Right cardiac atrium (tissue), 5 donors: ENCODE measurements at regions not wholly inside any gene's neighbourhood (a gene's known extent, or its start where the extent isn't known, plus 50 kb on each side); places are given as distances from the start of the nearest gene placed in this dataset.
"Not testable (repeated sequence)": the region's sequence is repeated elsewhere in the genome, so short reads cannot be mapped to it uniquely, and the experiment has no call there.

Experiments
- ATAC-seq, 2 donors: fragments of 200-7000 bp; cut with Tn5 transposase; one replicate each; pipeline versions ENCODE4 v1.8.0 to v1.9.1; 2020; ENCODE audit warnings: moderate library complexity in 2 of 2, mild to moderate bottlenecking in 1 of 2
- DNase-seq, 3 donors: peaks; one replicate each; pipeline ENCODE4 v3.0.0-alpha.2; 2020
- H3K27ac ChIP-seq: one replicate; pipeline ENCODE4 v1.5.1; 2013; ENCODE audit warnings: mild to moderate bottlenecking, low read length, control low read depth, moderate library complexity
- H3K27me3 ChIP-seq: one replicate; pipeline ENCODE4 v1.6.1; 2013; ENCODE audit not compliant: control insufficient read depth, insufficient read depth
- H3K4me1 ChIP-seq: one replicate; pipeline ENCODE4 v1.6.1; 2013; ENCODE audit warnings: low read length; ENCODE audit not compliant: control insufficient read depth, insufficient read depth
- H3K4me3 ChIP-seq: one replicate; pipeline ENCODE4 v1.5.1; 2013; ENCODE audit warnings: low read length, control low read depth
- H3K9me3 ChIP-seq: one replicate; pipeline ENCODE4 v1.6.1; 2013; ENCODE audit warnings: low read length; ENCODE audit not compliant: control insufficient read depth
- WGBS: extraction: QIAGEN DNeasy Blood & Tissue Kit; methylation state at CpG from one replicate; pipeline ENCODE4 v1.1.7; 2013; 5-methylcytosine and 5-hydroxymethylcytosine counted together
- intact Hi-C, 4 donors: fragments of 100-400 bp; cut with DNase I; formaldehyde crosslinking; loops; one replicate each; pipeline versions ENCODE4 v1.11.0 to v1.14.0; 2022 to 2023
- donor health status: healthy with polysubstance abuse.
- donor health status: DM: no; HTN: yes; CAD: no.
- donor health status: DM: no; HTN: no; CAD: no.
- donor health status: DM: no; HTN: yes; CAD: no; lungs with severe emphysema.
- donor health status: DM: yes; HTN: yes; CAD: no.

DNA sequence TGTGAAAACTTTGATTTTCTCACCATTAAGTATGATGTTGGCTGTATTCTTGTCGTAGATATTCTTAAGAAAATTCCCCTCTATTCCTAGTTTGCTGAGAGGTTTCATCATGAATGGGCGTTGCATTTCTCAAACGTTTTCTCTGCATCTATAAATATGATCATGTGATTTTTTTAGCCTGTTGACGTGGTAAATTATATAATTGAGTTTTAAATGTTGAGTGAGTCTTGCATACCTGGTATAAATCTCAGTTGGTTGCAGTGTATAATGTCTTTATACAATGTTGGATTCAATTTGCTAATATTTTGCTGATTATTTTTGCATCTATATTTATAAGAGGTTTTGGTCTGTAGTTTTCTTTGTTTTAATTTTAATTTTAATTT lies 405.9 kb upstream of the MIS18BP1 start:
- no peak for ATAC-seq
- DNase-seq = no peak
- no peaks in the 10 kb centered on the region for H3K27me3 ChIP-seq
- intact Hi-C loops = no loop called here
- WGBS = 45% methylated on average over 4 of the region's 4 CpGs
- no peak overlapping the region for H3K27ac ChIP-seq
- no peaks in the 10 kb centered on the region for H3K9me3 ChIP-seq
- no peak overlapping the region for H3K4me3 ChIP-seq
- H3K4me1 ChIP-seq = no peaks in the 10 kb centered on the region

DNA sequence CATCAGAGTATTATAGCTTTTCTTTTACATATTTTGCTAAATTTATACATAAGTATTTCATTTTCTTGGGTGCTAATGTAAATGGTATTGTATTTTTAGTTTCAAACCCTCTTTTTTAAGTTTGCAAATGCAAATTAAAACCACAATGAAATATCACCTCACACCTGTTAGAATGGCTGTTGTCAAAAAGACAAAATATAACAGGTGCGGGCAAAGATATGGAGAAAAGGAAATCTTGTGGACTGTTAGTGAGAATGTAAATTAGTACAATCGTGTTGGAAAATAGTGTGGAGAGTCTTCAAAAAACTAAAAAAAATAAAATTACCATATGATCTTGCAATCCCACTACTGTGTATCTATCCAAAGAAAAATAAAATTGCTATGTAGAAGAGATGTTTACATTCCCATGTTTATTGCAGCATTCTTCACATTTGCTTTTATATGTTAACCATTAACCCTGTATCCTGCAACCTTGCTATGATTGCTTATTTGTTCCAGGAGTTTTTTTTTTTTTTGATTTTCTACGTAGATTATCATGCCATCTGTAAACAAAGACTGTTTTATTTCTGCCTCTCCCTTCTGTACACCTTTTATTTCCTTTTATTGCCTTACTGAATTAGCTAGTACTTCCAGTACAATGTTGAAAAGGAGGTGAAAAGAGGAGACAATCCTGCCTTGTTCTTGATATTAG lies 405.4 kb upstream of the MIS18BP1 start:
- no peak for ATAC-seq
- WGBS = 73% methylated on average over 3 of the region's 3 CpGs

DNA sequence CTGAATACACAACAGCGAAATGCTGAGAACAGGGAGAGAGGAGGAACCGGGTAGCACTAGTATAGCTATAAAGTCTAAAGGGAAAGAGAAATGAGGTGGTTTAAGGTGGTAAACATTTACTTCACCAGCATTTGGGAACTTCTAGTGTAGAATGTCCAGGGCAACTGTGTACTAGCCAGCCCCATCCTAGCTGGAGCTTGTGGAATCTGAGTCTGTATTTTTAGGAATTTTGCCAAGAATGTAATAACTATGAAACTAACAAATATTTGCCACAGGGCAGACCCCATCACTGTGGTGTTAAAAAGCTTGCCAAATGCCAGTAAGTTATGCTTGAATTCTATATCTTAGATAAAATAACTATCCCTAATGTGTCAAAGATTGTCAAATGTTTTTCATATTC lies 398.9 kb upstream of the MIS18BP1 start:
- no peaks in the 10 kb centered on the region for H3K4me1 ChIP-seq
- H3K27me3 ChIP-seq = no peaks in the 10 kb centered on the region
- intact Hi-C loops = no loop called here
- ATAC-seq (no peak), DNase-seq (no peak)
- no peak overlapping the region for H3K4me3 ChIP-seq
- H3K27ac ChIP-seq = no peak overlapping the region
- H3K9me3 ChIP-seq = no peaks in the 10 kb centered on the region
- 69% methylated on average over 2 of the region's 2 CpGs for WGBS

More for the DNA sequence above, 405.4 kb upstream of the MIS18BP1 start:
- no peak for DNase-seq
- intact Hi-C loops = no loop called here
- H3K9me3 ChIP-seq = no peaks in the 10 kb centered on the region
- H3K4me1 ChIP-seq = no peaks in the 10 kb centered on the region
- H3K4me3 ChIP-seq = no peak overlapping the region
- no peaks in the 10 kb centered on the region for H3K27me3 ChIP-seq
- H3K27ac ChIP-seq = no peak overlapping the region

DNA sequence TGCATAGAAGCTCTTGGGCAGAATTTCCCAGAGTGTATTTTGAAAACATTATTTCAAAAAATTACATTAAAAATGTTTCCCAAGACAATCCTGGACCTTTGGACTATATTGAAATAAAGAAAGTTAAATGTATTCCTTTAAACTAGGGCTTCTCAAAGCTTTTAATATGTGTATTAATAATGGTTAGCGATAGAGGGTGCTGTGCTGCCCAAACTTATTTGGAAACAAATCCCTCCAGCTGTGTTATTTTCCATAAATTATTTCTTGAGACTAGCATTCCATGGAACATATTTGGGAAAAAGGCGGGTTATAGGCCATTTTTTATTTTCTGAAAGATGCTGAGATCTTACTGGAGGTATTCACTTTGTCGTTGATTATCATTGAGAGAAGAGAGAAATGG lies 397.8 kb upstream of the MIS18BP1 start:
- no peak for DNase-seq
- Histone ChIP-seq H3K27me3 (no peaks in the 10 kb centered on the region), H3K27ac (no peak overlapping the region), H3K4me1 (no peaks in the 10 kb centered on the region), H3K4me3 (no peak overlapping the region), H3K9me3 (no peaks in the 10 kb centered on the region)
- WGBS = 79% methylated on average over 3 of the region's 3 CpGs
- ATAC-seq = no peak
- intact Hi-C loops = no loop called here

DNA sequence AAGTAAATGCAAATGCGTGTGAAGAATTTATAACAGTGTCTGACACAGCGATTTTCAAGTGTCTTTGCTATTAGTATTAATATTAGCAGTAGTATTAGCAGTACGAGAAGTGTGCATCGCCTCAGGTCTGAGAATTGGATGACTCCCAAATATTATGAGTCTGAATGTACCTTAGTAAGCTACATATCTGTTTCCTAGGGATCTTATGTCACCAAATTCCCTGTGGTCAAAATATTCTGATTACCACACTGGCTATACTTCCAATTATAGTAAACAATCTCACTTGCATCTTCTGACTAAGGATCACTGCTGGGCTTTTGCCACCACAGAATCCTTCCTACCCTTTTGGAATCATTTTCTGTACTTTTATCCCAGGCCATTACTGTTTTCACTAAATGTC lies 396.0 kb upstream of the MIS18BP1 start:
- H3K4me1 ChIP-seq = no peaks in the 10 kb centered on the region
- no peaks in the 10 kb centered on the region for H3K27me3 ChIP-seq
- DNase-seq (no peak), ATAC-seq (no peak)
- 85% methylated on average over 4 of the region's 4 CpGs for WGBS
- intact Hi-C loops = no loop called here
- no peak overlapping the region for H3K4me3 ChIP-seq
- no peak overlapping the region for H3K27ac ChIP-seq
- no peaks in the 10 kb centered on the region for H3K9me3 ChIP-seq

DNA sequence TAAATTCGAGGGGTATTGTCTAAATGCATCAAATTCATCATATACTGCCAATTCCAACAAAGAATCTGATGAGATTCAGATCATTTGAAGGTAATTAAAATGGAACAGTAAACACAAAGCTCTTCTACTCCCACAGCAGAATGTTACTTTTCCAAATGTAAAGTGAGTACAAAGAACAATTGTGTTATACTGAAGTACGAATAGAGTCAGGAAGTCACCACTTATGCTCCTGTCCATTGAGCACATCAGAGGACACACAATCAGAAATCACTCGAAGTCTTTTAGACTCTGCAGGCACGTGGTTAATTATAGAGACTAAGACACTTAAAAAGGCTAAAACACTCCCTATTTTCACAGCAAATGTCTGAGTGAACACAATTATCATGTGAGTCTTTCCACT lies 388.5 kb upstream of the MIS18BP1 start:
- no peaks in the 10 kb centered on the region for H3K9me3 ChIP-seq
- H3K4me3 ChIP-seq = no peak overlapping the region
- WGBS = 36% methylated on average over 4 of the region's 4 CpGs
- H3K4me1 ChIP-seq = no peaks in the 10 kb centered on the region
- intact Hi-C loops = no loop called here
- no peaks in the 10 kb centered on the region for H3K27me3 ChIP-seq
- ATAC-seq (no peak), DNase-seq (no peak)
- no peak overlapping the region for H3K27ac ChIP-seq

DNA sequence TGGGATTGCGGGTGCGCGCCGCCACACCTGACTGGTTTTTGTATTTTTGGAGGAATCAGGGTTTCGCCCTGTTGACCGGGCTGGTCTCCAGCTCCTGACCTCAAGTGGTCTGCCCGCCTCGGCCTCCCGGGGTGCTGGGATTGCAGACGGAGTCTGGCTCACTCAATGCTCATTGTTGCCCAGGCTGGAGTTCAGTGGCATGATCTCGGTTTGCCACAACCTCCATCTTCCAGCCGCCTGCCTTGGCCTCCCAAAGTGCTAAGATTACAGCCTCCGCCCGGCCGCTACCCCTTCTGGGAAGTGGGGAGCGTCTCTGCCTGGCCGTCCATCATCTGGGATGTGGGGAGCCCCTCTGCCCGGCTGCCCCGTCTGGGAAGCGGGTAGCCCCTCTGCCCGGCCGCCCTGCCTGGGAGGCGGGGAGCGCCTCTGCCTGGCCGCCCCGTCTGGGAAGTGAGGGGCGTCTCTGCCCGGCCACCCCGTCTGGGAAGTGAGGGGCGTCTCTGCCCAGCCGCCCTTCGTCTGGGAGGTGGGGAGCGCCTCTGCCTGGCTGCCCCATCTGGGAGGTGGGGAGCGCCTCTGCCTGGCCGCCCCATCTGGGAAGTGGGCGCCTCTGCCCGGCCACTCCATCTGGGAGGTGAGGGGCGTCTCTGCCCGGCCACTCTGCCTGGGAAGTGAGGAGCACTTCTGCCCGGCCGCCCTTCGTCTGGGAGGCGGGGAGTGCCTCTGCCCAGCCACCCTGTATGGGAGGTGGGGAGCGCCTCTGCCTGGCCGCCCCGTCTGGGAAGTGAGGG lies 381.8 kb upstream of the MIS18BP1 start:
- H3K27ac ChIP-seq, H3K9me3 ChIP-seq, intact Hi-C loops, H3K4me1 ChIP-seq, H3K4me3 ChIP-seq, ATAC-seq, H3K27me3 ChIP-seq: not testable (repeated sequence)
- DNase-seq = peak in 1 of 3 donors; percentile 55
- WGBS = 94% methylated on average over 46 of the region's 46 CpGs

DNA sequence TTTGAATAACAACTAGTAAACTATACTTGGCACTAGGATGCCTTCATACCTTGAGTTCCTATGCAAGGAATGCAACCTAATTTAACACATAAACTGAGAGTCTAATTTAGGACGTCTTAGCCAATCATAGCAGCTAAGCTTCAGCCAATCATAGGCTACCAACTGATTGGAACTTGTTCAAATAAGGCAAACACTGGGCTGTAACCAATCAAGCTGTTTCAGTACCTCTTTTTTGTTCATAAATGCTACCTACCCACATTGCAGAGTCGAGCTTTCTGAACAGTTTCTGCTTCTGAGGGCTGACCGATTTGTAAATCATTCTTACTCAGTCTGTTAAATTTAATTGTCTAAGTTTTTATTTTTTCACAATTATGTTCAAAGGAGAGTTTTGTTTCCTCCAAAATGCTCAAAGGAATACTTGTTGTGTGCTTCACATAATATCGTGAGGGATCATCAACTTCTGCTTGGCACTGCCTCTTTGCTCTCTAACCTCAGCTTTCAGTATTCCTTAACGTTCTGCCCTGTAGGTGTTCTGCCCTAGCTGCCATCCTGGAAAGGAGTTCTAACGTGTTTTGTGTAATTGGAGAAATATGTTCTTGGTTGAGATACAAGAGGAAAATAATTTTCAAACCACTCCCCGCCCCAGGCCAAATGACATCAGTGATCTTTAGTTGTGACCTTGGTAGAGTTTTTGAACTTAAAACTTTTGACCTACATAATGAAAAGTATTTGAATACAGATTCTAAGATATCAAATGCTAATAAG lies 380.4 kb upstream of the MIS18BP1 start:
- ATAC-seq (no peak), DNase-seq (no peak)
- H3K9me3 ChIP-seq = no peaks in the 10 kb centered on the region
- WGBS = 76% methylated on average over 7 of the region's 7 CpGs
- intact Hi-C loops = no loop called here
- no peaks in the 10 kb centered on the region for H3K27me3 ChIP-seq
- H3K4me1 ChIP-seq = no peaks in the 10 kb centered on the region
- H3K27ac ChIP-seq = no peak overlapping the region
- H3K4me3 ChIP-seq = no peak overlapping the region

DNA sequence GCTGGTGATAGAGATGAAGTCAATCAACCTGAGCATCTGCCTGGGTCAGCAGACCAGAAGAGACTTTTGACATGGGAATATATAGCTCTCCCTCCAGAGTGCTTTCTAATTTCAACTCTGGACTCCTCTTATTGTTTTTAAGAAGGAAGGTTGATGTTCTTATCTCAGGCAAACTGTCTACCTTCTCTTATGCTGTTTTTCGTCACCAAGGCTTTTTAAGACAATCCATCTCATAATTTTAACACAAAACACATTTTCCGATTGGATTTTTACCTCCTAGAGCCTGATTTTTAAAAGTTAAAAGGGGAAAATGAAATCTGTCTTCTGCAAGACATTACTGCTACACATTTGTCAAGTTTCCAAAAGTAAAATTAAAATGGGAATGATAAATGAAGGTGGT lies 368.7 kb upstream of the MIS18BP1 start:
- 77% methylated on average over 2 of the region's 2 CpGs for WGBS

DNA sequence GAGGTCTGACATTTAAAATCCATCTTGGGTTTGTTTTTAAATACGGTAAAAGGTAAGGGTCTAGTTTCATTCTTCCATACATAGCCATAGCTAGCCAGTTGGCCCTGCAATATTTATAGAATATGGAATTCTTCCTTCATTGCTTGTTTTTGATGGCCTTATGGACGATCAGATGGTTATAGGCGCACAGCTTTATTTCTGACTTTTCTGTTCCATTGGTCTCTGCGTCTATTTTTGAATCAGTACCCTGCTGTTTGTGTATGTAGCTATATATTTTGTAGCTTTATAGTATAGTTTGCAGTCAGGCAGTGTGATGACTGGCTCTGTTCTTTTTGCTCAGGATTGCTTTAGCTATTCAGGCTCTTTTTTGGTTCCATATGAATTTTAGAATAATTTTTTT lies 366.8 kb upstream of the MIS18BP1 start:
- Histone ChIP-seq H3K27me3 (no peaks in the 10 kb centered on the region), H3K27ac (no peak overlapping the region), H3K4me1 (no peaks in the 10 kb centered on the region), H3K9me3 (no peaks in the 10 kb centered on the region), H3K4me3 (no peak overlapping the region)
- ATAC-seq (no peak), DNase-seq (no peak)
- WGBS = 82% methylated on average over 4 of the region's 4 CpGs
- intact Hi-C loops = no loop called here

More for the DNA sequence above, 368.7 kb upstream of the MIS18BP1 start:
- DNase-seq (no peak), ATAC-seq (no peak)
- H3K4me3 ChIP-seq = no peak overlapping the region
- intact Hi-C loops = no loop called here
- H3K4me1 ChIP-seq = no peaks in the 10 kb centered on the region
- H3K9me3 ChIP-seq = no peaks in the 10 kb centered on the region
- no peaks in the 10 kb centered on the region for H3K27me3 ChIP-seq
- H3K27ac ChIP-seq = no peak overlapping the region

DNA sequence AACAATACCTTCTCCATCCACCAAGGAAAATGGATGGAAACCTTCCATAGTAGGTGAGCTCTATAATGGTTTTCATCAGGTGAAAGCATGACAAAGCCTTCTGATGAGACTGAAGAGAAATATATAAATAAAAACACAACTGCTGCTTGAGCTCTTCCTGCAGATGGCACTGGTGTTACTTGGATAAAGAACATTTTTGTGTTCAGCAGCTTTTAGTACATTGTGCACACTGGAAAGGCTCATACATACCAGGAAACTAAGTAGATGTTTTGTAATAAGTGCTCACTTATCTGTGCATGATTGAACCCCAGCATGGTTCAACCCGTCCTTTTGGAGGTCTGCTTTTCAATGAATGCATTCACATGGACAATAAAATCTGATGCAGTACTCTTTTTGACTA lies 357.3 kb upstream of the MIS18BP1 start:
- Histone ChIP-seq H3K27ac (no peak overlapping the region), H3K4me3 (no peak overlapping the region), H3K27me3 (no peaks in the 10 kb centered on the region), H3K4me1 (no peaks in the 10 kb centered on the region), H3K9me3 (no peaks in the 10 kb centered on the region)
- 23% methylated on average over 1 of the region's 1 CpG for WGBS
- ATAC-seq (no peak), DNase-seq (no peak)
- intact Hi-C loops = no loop called here
